ENCODE measurements at regions not wholly inside any gene's neighbourhood (a gene's known extent, or its start where the extent isn't known, plus 50 kb on each side); places are given as distances from the start of the nearest gene placed in this dataset.
"Not testable (repeated sequence)": the region's sequence is repeated elsewhere in the genome, so short reads cannot be mapped to it uniquely, and the experiment has no call there.

DNA sequence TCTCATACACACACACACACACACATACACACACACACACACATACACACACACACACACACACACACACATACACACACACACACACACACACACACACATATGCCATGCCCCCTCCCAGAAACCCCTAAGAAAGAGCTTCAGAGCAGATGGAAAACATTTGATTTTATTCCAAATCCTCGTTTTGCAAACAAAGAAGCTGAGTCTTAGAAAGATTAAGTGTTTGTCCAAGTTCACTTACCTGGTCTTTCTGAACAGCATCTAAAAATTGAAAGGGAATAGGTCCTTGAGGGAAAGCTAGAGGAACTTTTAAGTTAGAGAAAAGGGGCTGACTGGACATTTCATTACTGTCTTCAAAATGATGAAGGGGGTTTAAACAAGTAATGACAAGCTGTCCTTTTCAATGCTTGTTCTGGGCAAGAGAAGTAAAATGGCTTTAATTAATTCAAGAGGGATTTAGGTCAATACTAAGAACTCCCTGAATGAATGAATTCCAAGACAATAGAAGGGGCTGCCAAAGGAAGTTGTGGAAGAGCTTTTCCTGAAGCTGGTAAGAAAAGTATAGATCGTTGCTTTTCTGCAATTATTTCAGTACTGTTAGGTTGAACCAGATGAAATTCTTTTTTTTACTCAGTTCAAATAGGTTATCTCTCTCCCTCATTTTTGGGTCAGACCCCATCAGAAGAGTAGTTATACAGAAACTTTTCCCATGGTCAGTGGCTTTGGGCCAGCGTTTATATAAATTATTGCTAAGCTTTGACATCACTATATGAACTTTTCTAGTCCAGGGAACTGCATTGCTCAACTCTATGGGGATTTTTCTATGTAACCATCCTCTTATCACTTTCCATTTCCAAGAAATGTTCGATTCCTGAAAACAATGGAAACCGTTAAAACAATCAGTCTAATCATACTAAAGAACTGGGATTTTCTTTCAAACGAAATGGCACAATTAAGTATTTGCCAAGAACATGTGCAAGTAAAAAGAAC lies 261.4 kb downstream of the MTERF1 start:
- ATAC-seq = no peak
- DNase-seq (ENCODE audit: low spot score) = no peak

DNA sequence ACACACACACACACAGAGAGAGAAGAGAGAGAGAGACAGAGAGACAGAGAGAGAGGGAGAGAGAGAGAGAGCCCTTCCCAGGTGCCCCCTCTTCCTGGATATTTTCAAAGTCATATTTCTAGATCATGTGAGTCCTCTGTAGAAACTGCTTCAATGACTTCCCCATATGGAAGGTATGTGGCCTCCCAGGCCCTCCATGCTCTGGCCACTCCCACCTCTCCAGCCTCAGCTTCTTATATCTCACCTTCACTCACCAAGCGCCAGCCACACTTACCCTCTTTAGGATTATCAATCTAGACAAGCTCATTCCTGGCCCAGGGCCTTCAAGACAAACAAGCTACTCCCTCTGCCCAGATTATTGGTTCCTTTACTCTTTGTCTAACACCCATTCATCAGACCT lies 259.7 kb downstream of the MTERF1 start:
- ATAC-seq (no peak), DNase-seq (ENCODE audit: low spot score) (no peak)

DNA sequence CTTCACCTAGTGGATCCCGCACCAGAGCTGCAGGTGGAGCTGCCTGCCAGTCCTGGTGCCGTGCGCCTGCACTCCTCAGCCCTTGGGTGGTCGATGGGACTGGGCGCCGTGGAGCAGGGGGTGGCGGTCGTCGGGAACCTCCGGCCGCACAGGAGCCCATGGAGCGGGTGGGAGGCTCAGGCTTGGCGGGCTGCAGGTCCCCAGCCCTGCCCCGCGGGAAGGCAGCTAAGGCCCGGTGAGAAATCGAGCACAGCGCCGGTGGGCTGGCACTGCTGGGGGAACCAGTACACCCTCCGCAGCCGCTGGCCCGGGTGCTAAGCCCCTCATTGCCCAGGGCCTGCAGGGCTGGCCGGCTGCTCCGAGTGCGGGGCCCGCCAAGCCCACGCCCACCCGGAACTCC lies 253.2 kb downstream of the MTERF1 start:
- DNase-seq (ENCODE audit: low spot score); ATAC-seq: not testable (repeated sequence)

DNA sequence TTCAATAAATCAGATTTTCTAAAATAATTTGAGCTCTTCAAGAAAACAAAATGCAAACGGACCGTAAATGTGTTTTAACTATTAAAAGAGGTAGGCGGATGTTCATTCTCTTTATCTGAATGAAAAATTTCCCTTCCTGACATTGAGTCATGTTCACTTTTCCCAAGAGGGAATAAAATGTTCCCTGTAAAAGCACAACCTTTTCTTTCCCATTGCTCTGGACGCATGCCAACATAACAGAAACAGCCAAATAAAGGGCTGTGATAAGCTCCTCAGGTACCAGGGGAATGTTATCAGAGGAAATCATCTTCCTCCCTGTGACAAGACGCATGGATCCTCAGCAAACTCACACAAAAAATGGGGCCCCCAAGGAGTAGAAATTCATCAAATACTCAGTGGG lies 251.8 kb downstream of the MTERF1 start:
- no peak for DNase-seq (ENCODE audit: low spot score)

GRCh38 chr7:91630581-91631380 lies 249.7 kb downstream of the MTERF1 start:
- DNase-seq (ENCODE audit: low spot score) (no peak), ATAC-seq (no peak)

More for the DNA sequence above, 251.8 kb downstream of the MTERF1 start:
- no peak for ATAC-seq

GRCh38 chr7:91632234-91632940 lies 248.1 kb downstream of the MTERF1 start:
- ATAC-seq = no peak
- no peak for DNase-seq (ENCODE audit: low spot score)

DNA sequence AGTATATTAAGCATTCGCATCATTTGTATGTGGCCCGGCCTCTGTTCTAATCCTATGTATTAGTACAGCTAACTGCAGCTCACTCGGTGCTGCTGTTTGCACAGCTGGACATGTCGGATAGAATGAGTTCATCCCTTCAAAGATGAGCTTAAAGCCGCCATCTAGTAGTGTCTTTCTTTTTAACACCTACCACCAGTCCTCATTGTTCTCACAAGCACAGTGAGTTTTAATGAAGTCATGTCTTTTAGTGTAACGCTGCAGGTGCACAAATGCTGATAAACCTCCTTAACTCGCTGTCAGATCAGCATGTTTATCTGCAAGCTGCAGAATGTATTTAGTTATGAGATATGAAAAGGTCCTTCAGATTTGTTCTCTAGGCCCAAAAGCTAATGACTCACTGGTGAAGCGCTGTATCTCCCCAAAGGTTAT lies 247.5 kb downstream of the MTERF1 start:
- DNase-seq (ENCODE audit: low spot score) (no peak), ATAC-seq (no peak)

- no peak for DNase-seq (ENCODE audit: low spot score)
- ATAC-seq = no peak
Observed at GRCh38 chr7:91634485-91635177, 245.9 kb downstream of the MTERF1 start.

- DNase-seq (ENCODE audit: low spot score) (no peak), ATAC-seq (peak; percentile 72)
Observed at GRCh38 chr7:91636129-91636724, 244.3 kb downstream of the MTERF1 start.

DNA sequence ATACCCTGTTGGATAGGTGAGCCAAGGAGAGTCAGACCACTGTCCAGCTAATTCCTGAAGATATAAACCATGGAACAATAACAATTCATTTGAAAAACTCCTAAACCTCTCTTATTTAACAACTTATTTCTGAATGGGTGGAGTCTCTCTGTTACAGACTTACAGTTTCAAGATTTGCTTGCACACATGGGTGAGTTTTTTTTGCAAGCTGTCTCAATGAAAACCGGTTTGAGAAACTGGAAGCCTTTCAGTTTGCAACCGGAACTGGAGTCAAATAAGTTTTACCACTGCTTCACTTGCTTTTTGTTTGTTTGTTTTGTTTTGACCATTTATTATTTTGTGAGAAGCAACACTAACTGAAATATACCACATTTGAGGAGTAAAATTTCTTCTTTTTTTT lies 243.8 kb downstream of the MTERF1 start:
- no peak for ATAC-seq
- DNase-seq (ENCODE audit: low spot score) = no peak

- no peak for ATAC-seq
- no peak for DNase-seq (ENCODE audit: low spot score)
Observed at GRCh38 chr7:91644256-91644655, 236.2 kb downstream of the MTERF1 start.

DNA sequence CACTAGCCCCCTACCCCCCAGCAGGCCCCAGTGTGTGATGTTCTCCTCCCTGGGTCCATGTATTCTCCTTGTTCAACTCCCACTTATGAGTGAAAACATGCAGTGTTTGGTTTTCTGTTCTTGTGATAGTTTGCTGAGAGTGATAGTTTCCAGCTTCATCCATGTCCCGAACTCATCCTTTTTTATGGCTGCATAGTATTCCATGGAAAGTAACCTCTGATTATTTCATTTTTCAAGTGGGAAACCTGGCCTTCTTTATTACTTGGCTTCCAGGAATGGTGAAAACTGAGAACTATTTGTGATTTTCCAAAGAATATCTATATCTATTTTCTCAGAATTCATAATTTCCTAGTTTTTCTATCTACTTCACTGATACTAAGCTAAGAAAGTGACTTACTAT lies 235.0 kb downstream of the MTERF1 start:
- no peak for DNase-seq (ENCODE audit: low spot score)
- no peak for ATAC-seq

DNA sequence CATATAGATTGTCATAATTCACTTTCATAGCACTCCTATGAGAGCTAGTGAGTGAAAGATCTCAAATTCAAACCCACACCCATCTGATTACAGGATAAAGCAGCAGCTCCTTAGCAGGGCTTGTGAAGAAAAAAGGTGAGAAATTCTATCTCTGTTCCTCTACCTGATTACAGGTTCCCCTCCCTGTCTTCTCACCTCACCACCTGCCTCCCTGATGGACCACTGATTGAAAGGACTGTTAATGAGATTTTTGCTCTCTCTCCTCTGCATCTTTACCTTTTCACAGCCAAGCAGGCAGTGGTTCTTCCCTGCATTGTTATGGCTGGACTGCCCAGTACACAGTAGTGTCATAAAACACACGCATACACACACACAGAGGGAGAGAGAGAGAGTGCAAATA lies 228.5 kb downstream of the MTERF1 start:
- DNase-seq (ENCODE audit: low spot score) (no peak), ATAC-seq (no peak)

DNA sequence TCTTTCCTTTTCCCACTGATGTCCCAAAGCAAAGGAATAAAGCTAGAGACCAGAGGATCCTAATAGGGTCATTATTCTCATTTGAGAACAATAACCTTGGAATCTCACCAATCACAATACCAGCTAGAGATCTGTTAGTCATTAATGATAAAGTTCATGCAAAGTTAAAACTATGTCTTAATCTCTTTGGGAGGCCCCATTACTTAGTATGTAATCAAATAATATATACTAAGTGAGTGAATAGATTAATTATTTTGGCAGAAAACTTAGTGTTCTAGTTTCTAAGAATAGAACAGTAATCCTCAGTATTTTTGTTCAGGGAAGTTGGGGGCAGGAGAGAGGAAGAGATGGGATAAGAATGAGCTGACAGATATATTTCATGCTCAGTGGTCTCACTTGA lies 227.2 kb downstream of the MTERF1 start:
- DNase-seq (ENCODE audit: low spot score) = no peak
- no peak for ATAC-seq

GRCh38 chr7:91655656-91656055 lies 224.8 kb downstream of the MTERF1 start:
- no peak for DNase-seq (ENCODE audit: low spot score)
- no peak for ATAC-seq

DNA sequence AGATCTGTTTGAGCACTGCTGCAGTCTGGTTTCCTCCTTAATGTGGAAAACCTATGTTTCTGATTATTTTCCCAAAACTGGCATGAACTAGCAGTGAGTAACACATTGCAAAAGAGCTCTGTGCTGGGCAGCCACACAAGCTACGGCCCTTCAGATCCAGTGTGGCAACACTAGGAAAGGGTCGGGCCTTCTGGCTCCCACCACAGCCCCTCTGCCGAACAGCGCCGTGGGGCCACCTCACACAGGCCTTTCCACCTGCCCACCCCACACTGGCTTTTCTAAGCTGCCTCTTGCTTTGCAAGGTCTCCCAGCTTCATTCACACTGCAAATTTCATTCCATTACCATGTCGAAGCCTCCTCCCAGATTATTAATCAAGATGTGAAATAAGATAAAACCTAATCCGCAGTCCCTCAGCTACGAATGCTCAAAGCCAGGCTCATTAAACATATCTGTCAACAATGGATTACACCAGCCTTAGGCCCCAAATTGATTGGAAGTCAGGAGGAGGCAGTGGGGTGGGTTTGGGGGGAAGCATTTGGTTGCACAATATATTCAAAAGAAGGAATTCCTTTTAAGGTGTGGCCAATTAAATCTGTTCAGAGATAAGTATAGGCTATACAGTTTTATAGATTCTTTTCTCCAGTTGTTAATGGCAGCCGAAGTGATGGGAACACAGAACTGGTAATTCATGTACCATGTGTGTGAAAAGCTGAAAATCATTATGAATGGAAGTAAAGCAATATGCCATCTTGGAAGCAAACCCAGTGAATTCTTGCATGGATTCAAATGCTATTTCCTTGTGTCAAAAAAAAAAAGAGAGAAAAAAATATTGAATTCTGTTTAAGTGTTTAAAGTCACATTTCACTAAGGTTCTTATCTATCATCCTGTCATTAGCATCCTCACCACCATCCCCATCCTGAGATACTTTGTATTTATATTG lies 223.7 kb downstream of the MTERF1 start:
- ATAC-seq (no peak), DNase-seq (ENCODE audit: low spot score) (no peak)

GRCh38 chr7:91657483-91658071 lies 222.9 kb downstream of the MTERF1 start:
- no peak for DNase-seq (ENCODE audit: low spot score)
- no peak for ATAC-seq

DNA sequence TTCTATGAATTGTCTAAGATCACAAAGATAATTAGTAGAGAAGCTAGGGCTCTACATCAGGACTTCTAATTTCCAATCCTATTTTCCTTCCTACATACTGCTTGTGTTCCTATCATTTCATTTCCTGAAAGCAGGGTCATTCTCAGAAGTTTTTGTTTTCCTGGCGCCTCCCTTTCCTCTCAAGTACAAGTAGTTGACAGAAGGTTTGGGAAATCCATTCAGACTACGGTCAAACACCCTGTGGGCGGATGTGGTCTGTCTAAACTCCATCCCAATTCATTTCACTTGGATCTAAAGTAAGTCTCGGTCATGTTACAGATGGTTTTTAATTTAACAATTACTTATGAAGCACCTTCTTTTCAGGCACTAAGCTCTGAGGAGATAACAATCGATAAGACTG lies 221.4 kb downstream of the MTERF1 start:
- DNase-seq (ENCODE audit: low spot score) (no peak), ATAC-seq (no peak)
